OCI-LY1 (cell line): ENCODE measurements at regions not wholly inside any gene's neighbourhood (a gene's known extent, or its start where the extent isn't known, plus 50 kb on each side); places are given as distances from the start of the nearest gene placed in this dataset.

Experiments
- CTCF ChIP-seq: fragments of 200-600 bp; sonication (generic), shearing (Covaris generic); IDR thresholded peaks from 2 replicates; pipeline ENCODE4 v1.5.1; 2017; ENCODE audit warnings: mild to moderate bottlenecking, antibody characterized with exemption, low read length, moderate library complexity, mixed read lengths
- EZH2 ChIP-seq: fragments of 200-600 bp; sonication (generic), shearing (Covaris generic); IDR thresholded peaks from 2 replicates; pipeline ENCODE4 v1.8.0; 2017; ENCODE audit warnings: borderline replicate concordance, mixed run types, mild to moderate bottlenecking, antibody characterized with exemption, low read length, moderate library complexity, mixed read lengths

GRCh38 chr7:113199841-113200240 is 81.5 kb upstream of the SMIM30 start:
- TF ChIP-seq CTCF (no peak), EZH2 (no peak)
